Endothelial cell (in vitro differentiated cells): ENCODE measurements at regions not wholly inside any gene's neighbourhood (a gene's known extent, or its start where the extent isn't known, plus 50 kb on each side); places are given as distances from the start of the nearest gene placed in this dataset.
A peak's percentile ranks its signal among the peaks of the same experiment; 100 is the strongest.
"Not testable (repeated sequence)": the region's sequence is repeated elsewhere in the genome, so short reads cannot be mapped to it uniquely, and the experiment has no call there.

Experiments used
- DNase-seq: peaks from one replicate; pipeline ENCODE4 v3.0.0; 2021; ENCODE audit warnings: low spot score
- H3K27ac Mint-ChIP-seq: one replicate; pipeline ENCODE4 v1.8.0; 2021; ENCODE audit warnings: mixed read lengths, inconsistent platforms; ENCODE audit not compliant: unreplicated experiment
- H3K27me3 Mint-ChIP-seq: one replicate; pipeline ENCODE4 v1.8.0; 2021; ENCODE audit warnings: mild to moderate bottlenecking, moderate library complexity, mixed read lengths, inconsistent platforms; ENCODE audit not compliant: unreplicated experiment
- H3K36me3 Mint-ChIP-seq: one replicate; pipeline ENCODE4 v1.8.0; 2021; ENCODE audit warnings: mild to moderate bottlenecking, low read depth, mixed read lengths, inconsistent platforms; ENCODE audit not compliant: unreplicated experiment
- H3K4me1 Mint-ChIP-seq: one replicate; pipeline ENCODE4 v1.8.0; 2021; ENCODE audit warnings: mild to moderate bottlenecking, mixed read lengths, inconsistent platforms; ENCODE audit not compliant: unreplicated experiment
- H3K4me3 Mint-ChIP-seq: one replicate; pipeline ENCODE4 v1.8.0; 2021; ENCODE audit warnings: mild to moderate bottlenecking, mixed read lengths, inconsistent platforms; ENCODE audit not compliant: unreplicated experiment
- H3K9me3 Mint-ChIP-seq: one replicate; pipeline ENCODE4 v1.8.0; 2021; ENCODE audit warnings: mixed read lengths, inconsistent platforms; ENCODE audit not compliant: unreplicated experiment
- TF ChIP-seq, protein P1 (sequence below): fragments of 200-600 bp; sonication (generic); IDR thresholded peaks from one replicate; pipeline ENCODE4 v1.5.0; 2021; ENCODE audit warnings: antibody characterized with exemption; ENCODE audit not compliant: unreplicated experiment

- DNase-seq: no peak
- H3K9me3 Mint-ChIP-seq: no peaks in the 10 kb centered on the region
- no peak overlapping the region for H3K27ac Mint-ChIP-seq
- no peaks in the 10 kb centered on the region for H3K36me3 Mint-ChIP-seq
- H3K27me3 Mint-ChIP-seq: peaks cover 4% of the 10 kb centered on the region
- no peaks in the 10 kb centered on the region for H3K4me1 Mint-ChIP-seq
- H3K4me3 Mint-ChIP-seq: no peak overlapping the region
- TF ChIP-seq, protein P1, sequence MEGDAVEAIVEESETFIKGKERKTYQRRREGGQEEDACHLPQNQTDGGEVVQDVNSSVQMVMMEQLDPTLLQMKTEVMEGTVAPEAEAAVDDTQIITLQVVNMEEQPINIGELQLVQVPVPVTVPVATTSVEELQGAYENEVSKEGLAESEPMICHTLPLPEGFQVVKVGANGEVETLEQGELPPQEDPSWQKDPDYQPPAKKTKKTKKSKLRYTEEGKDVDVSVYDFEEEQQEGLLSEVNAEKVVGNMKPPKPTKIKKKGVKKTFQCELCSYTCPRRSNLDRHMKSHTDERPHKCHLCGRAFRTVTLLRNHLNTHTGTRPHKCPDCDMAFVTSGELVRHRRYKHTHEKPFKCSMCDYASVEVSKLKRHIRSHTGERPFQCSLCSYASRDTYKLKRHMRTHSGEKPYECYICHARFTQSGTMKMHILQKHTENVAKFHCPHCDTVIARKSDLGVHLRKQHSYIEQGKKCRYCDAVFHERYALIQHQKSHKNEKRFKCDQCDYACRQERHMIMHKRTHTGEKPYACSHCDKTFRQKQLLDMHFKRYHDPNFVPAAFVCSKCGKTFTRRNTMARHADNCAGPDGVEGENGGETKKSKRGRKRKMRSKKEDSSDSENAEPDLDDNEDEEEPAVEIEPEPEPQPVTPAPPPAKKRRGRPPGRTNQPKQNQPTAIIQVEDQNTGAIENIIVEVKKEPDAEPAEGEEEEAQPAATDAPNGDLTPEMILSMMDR: no peak
Measured at GRCh38 chr9:101814064-101814463, 75.6 kb upstream of the GRIN3A start.

DNA sequence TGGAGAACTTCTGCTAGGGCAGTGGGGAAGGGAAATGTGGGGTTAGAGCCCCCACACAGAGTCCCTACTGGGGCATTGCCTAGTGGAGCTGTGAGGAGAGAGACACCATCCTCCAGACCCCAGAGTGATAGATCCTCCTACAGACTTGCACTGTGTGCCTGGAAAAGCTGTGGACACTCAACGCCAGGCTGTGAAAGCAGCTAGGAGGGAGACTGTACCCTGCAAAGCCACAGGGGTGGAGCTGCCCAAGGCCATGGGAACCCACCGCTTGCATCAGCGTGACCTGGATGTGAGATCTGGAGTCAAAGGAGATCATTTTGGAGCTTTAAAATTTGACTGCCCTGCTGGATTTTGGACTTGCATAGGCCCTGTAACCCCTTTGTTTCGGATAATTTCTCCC lies 69.4 kb upstream of the GRIN3A start:
- not testable (repeated sequence) for H3K36me3 Mint-ChIP-seq, H3K4me1 Mint-ChIP-seq, H3K27me3 Mint-ChIP-seq, DNase-seq, H3K9me3 Mint-ChIP-seq, H3K27ac Mint-ChIP-seq, H3K4me3 Mint-ChIP-seq

GRCh38 chr9:101796044-101796443 lies 57.6 kb upstream of the GRIN3A start:
- Mint-ChIP-seq H3K36me3 (no peaks in the 10 kb centered on the region), H3K4me1 (no peaks in the 10 kb centered on the region), H3K27ac (no peak overlapping the region), H3K27me3 (no peaks in the 10 kb centered on the region), H3K9me3 (no peaks in the 10 kb centered on the region), H3K4me3 (no peak overlapping the region)
- DNase-seq: no peak
- TF ChIP-seq, protein P1: no peak

GRCh38 chr9:101795147-101795546 lies 56.7 kb upstream of the GRIN3A start:
- H3K36me3 Mint-ChIP-seq: no peaks in the 10 kb centered on the region
- no peak for DNase-seq
- no peaks in the 10 kb centered on the region for H3K4me1 Mint-ChIP-seq
- H3K9me3 Mint-ChIP-seq: no peaks in the 10 kb centered on the region
- TF ChIP-seq, protein P1: no peak
- H3K4me3 Mint-ChIP-seq: no peak overlapping the region
- no peak overlapping the region for H3K27ac Mint-ChIP-seq
- H3K27me3 Mint-ChIP-seq: no peaks in the 10 kb centered on the region

GRCh38 chr9:101792475-101792874 lies 54.0 kb upstream of the GRIN3A start:
- Mint-ChIP-seq H3K4me3 (no peak overlapping the region), H3K4me1 (no peaks in the 10 kb centered on the region), H3K9me3 (no peaks in the 10 kb centered on the region), H3K27me3 (no peaks in the 10 kb centered on the region), H3K36me3 (no peaks in the 10 kb centered on the region), H3K27ac (no peak overlapping the region)
- DNase-seq: no peak
- TF ChIP-seq, protein P1: no peak

DNA sequence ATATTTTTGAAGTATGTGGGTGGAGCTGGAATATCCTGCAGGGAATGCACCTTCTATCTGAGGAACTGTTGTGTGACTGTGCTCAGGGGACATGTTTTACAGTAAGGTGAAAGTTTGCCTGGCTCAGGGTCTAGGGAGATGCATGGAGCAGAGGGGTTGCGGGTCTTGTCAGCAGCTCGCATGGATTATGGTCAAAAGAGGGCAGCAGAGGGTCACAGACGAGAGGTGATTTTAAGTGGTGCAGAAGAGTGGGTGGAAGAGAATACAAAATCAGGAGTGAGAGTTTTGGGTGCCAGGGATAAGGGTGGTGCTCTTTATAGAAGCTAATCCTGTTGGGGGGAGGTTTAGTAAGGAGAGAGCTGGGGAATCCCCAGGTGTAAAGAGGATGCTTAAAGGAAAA lies 53.5 kb upstream of the GRIN3A start:
- TF ChIP-seq, protein P1: peak; percentile 54
- H3K9me3 Mint-ChIP-seq: no peaks in the 10 kb centered on the region
- no peak overlapping the region for H3K4me3 Mint-ChIP-seq
- H3K27ac Mint-ChIP-seq: no peak overlapping the region
- no peaks in the 10 kb centered on the region for H3K27me3 Mint-ChIP-seq
- DNase-seq: peak; percentile 77
- no peaks in the 10 kb centered on the region for H3K4me1 Mint-ChIP-seq
- no peaks in the 10 kb centered on the region for H3K36me3 Mint-ChIP-seq
